ENCODE measurements at regions not wholly inside any gene's neighbourhood (a gene's known extent, or its start where the extent isn't known, plus 50 kb on each side); places are given as distances from the start of the nearest gene placed in this dataset.

DNA sequence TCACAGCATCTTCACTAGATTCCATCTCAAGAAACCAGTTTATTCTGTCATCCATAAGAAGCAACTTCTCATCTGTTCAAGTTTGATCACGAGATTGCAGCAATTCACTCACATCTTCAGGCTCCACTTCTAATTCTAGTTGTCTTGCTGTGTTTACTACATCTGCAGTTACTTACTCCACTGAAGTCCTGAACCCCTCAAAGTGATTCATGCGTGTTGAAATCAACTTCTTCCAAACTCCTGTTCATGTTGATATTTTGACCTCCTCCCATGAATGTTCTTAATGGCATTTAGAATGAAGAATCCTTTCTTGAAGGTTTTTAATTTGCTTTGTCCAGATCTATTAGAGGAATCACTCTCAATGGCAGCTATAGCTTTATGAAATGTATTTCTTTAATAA lies 287.6 kb upstream of the TBL1XR1 start:
- TF ChIP-seq CTCF (IDR thresholded peaks at IDR 0.05; ENCODE audit: low read depth, low read length), result no peak
- no peak for TF ChIP-seq MAX (IDR thresholded peaks at IDR 0.05; ENCODE audit: low read depth, low read length)
- TF ChIP-seq POLR2A (IDR thresholded peaks at IDR 0.05; ENCODE audit: extremely low read depth, insufficient read length), result no peak
